ENCODE measurements at regions not wholly inside any gene's neighbourhood (a gene's known extent, or its start where the extent isn't known, plus 50 kb on each side); places are given as distances from the start of the nearest gene placed in this dataset.

DNA sequence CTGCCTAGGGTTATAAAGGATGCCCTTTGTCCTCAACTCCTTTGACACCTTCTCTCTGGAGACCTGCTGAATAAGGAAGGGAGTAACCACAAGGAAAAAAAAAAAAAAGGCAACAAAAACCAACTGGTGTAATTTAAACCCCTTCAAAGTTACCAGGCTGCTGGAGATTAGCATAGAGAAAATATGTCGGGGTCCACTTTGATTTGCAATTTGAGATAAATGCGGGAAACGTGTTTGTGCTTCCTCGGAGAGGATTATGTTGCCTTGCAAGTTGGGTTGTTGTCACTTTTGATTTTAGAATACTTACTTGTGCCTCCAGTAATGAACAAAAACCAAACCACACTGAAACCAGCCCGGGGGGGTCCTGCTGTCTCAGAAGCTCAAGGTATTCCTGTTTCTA, 200.2 kb upstream of the MYL2 start:
- TF ChIP-seq, protein P1, sequence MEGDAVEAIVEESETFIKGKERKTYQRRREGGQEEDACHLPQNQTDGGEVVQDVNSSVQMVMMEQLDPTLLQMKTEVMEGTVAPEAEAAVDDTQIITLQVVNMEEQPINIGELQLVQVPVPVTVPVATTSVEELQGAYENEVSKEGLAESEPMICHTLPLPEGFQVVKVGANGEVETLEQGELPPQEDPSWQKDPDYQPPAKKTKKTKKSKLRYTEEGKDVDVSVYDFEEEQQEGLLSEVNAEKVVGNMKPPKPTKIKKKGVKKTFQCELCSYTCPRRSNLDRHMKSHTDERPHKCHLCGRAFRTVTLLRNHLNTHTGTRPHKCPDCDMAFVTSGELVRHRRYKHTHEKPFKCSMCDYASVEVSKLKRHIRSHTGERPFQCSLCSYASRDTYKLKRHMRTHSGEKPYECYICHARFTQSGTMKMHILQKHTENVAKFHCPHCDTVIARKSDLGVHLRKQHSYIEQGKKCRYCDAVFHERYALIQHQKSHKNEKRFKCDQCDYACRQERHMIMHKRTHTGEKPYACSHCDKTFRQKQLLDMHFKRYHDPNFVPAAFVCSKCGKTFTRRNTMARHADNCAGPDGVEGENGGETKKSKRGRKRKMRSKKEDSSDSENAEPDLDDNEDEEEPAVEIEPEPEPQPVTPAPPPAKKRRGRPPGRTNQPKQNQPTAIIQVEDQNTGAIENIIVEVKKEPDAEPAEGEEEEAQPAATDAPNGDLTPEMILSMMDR (IDR thresholded peaks at IDR 0.05): no peak
- TF ChIP-seq SMAD4 (CRISPR knock-in tag; IDR thresholded peaks at IDR 0.05) (no peak), TEAD4 (CRISPR knock-in tag; IDR thresholded peaks at IDR 0.05) (no peak)
- TF ChIP-seq, protein P2, sequence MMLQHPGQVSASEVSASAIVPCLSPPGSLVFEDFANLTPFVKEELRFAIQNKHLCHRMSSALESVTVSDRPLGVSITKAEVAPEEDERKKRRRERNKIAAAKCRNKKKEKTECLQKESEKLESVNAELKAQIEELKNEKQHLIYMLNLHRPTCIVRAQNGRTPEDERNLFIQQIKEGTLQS (CRISPR knock-in tag; conservative IDR thresholded peaks at IDR 0.05): no peak
- TF ChIP-seq, protein P3, sequence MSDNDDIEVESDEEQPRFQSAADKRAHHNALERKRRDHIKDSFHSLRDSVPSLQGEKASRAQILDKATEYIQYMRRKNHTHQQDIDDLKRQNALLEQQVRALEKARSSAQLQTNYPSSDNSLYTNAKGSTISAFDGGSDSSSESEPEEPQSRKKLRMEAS (CRISPR knock-in tag; IDR thresholded peaks at IDR 0.05): no peak
